GM12878 (cell line): ENCODE measurements at regions not wholly inside any gene's neighbourhood (a gene's known extent, or its start where the extent isn't known, plus 50 kb on each side); places are given as distances from the start of the nearest gene placed in this dataset.

Source experiments
- EP300 ChIP-seq, 2 experiments: fragments of 150-350 bp in 1 of 2; IDR thresholded peaks; 2 replicates each; pipeline ENCODE4 v1.6.1; 2011 to 2012; ENCODE audit warnings: low read depth in 2 of 2, low read length in 2 of 2, borderline replicate concordance in 1 of 2, improper control_type of control experiment in 1 of 2, inconsistent platforms in 1 of 2; ENCODE audit not compliant: control insufficient read depth in 1 of 2
- EZH2 ChIP-seq: IDR thresholded peaks from 2 replicates; pipeline ENCODE4 v1.6.1; 2012; ENCODE audit warnings: low read depth, mild to moderate bottlenecking, control low read depth, inconsistent platforms, low read length, borderline replicate concordance; ENCODE audit not compliant: control insufficient read depth
- HCFC1 ChIP-seq: fragments of 150-350 bp; IDR thresholded peaks from 2 replicates; pipeline ENCODE4 v1.6.1; 2014; ENCODE audit warnings: low read length
- TARDBP ChIP-seq: IDR thresholded peaks from 2 replicates; pipeline ENCODE4 v1.6.1; 2016; ENCODE audit warnings: borderline replicate concordance
- ZZZ3 ChIP-seq: IDR thresholded peaks from 2 replicates; pipeline ENCODE4 v1.6.1; 2011; ENCODE audit warnings: low read depth; ENCODE audit not compliant: control insufficient read depth, insufficient read length
- TF ChIP-seq, protein P1 (sequence below), 3 experiments: IDR thresholded peaks in 2 of 3; conservative IDR thresholded peaks in 1 of 3; 2 replicates each; pipeline ENCODE4 v1.5.1; 2011; ENCODE audit warnings: low read depth in 3 of 3, low read length in 3 of 3, mild to moderate bottlenecking in 3 of 3, control low read depth in 2 of 3, moderate library complexity in 2 of 3, inconsistent platforms in 1 of 3, mixed read lengths in 1 of 3; ENCODE audit not compliant: control insufficient read depth in 2 of 3, insufficient read depth in 1 of 3; ENCODE audit errors: extremely low read depth in 1 of 3

GRCh38 chr2:22449696-22450095 is 935.3 kb upstream of the KLHL29 start:
- no peak for TF ChIP-seq TARDBP
- TF ChIP-seq, protein P1, sequence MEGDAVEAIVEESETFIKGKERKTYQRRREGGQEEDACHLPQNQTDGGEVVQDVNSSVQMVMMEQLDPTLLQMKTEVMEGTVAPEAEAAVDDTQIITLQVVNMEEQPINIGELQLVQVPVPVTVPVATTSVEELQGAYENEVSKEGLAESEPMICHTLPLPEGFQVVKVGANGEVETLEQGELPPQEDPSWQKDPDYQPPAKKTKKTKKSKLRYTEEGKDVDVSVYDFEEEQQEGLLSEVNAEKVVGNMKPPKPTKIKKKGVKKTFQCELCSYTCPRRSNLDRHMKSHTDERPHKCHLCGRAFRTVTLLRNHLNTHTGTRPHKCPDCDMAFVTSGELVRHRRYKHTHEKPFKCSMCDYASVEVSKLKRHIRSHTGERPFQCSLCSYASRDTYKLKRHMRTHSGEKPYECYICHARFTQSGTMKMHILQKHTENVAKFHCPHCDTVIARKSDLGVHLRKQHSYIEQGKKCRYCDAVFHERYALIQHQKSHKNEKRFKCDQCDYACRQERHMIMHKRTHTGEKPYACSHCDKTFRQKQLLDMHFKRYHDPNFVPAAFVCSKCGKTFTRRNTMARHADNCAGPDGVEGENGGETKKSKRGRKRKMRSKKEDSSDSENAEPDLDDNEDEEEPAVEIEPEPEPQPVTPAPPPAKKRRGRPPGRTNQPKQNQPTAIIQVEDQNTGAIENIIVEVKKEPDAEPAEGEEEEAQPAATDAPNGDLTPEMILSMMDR (IDR thresholded peaks at IDR 0.05 in 2 of 3, conservative IDR thresholded peaks at IDR 0.05 in 1 of 3; ENCODE audit: control insufficient read depth in 2 of 3, extremely low read depth in 1 of 3, insufficient read depth in 1 of 3, low read depth in 3 of 3, low read length in 3 of 3), result no peak
- TF ChIP-seq HCFC1, result no peak
- TF ChIP-seq EP300 (IDR thresholded peaks at IDR 0.05; ENCODE audit: borderline replicate concordance in 1 of 2, control insufficient read depth in 1 of 2, low read depth in 2 of 2, low read length in 2 of 2), result no peak
- TF ChIP-seq ZZZ3, result no peak
- no peak for TF ChIP-seq EZH2
